HCT116 (cell line): ENCODE measurements at regions not wholly inside any gene's neighbourhood (a gene's known extent, or its start where the extent isn't known, plus 50 kb on each side); places are given as distances from the start of the nearest gene placed in this dataset.

Experiments
- ATAC-seq: fragments of 200-7000 bp; cut with Tn5 transposase; 2 replicates; pipeline ENCODE4 v1.9.1; 2020; ENCODE audit warnings: mild to moderate bottlenecking, moderate library complexity
- BruUV-seq: library from RNA; stranded (reverse); fragments of 400-500 nt; replicated peaks from 2 replicates; lab custom pipeline; 2021; lab: Mats Ljungman, UMichigan
- CTCF ChIA-PET: fragments of 300-600 bp; sonication (Branson Sonifier 250); formaldehyde crosslinking; loops from one replicate; lab custom pipeline; 2021; ENCODE audit warnings: antibody characterized with exemption; lab: Charles Lee
- POLR2A ChIA-PET: fragments of 300-600, 350-600 bp; sonication (Branson Sonifier 250); formaldehyde crosslinking; loops from one replicate; lab custom pipeline; 2021; ENCODE audit warnings: antibody characterized with exemption; lab: Charles Lee
- RAD21 ChIA-PET, 2 experiments: fragments of 300-600 bp; sonication (Branson Sonifier 250); formaldehyde crosslinking; loops; one replicate each; lab custom pipeline; 2023; ENCODE audit warnings: low total read pairs in 2 of 2; ENCODE audit not compliant: uncharacterized antibody in 2 of 2, unreplicated experiment in 2 of 2, low non-redundant PET in 1 of 2; lab: Charles Lee
- DNase-seq: peaks from one replicate; pipeline ENCODE4 v3.0.0-alpha.2; 2010; ENCODE audit warnings: low read depth, low spot score
- H2AFZ ChIP-seq: fragments of 200-600 bp; shearing (Covaris generic), sonication (generic); 2 replicates; pipeline ENCODE4 v1.6.1; 2017; ENCODE audit warnings: low read depth, mixed run types, mixed read lengths, antibody characterized with exemption, low read length; ENCODE audit not compliant: poor library complexity, severe bottlenecking
- H3K27ac ChIP-seq: 2 replicates; pipeline ENCODE4 v1.5.1; 2012; ENCODE audit warnings: low read depth, low read length
- H3K27me3 ChIP-seq: fragments of 200-600 bp; sonication (generic); 2 replicates; pipeline ENCODE4 v1.6.1; 2016; ENCODE audit warnings: mixed run types, low read length, mixed read lengths; ENCODE audit not compliant: insufficient read depth
- H3K36me3 ChIP-seq, 2 experiments: fragments of 200-500 bp in 1 of 2; fragments of 200-600 bp in 1 of 2; sonication (Bioruptor generic) in 1 of 2; sonication (generic) in 1 of 2; 2 replicates each; pipeline versions ENCODE4 v1.5.1 to v1.6.1; 2014 to 2016; ENCODE audit warnings: low read length in 2 of 2, inconsistent platforms in 1 of 2, mixed read lengths in 1 of 2, mixed run types in 1 of 2; ENCODE audit not compliant: insufficient read depth in 2 of 2, control insufficient read depth in 1 of 2
- H3K4me1 ChIP-seq, 2 experiments: fragments of 200-600 bp in 1 of 2; sonication (generic) in 1 of 2; 2 replicates each; pipeline versions ENCODE4 v1.5.1 to v1.6.1; 2012 to 2017; ENCODE audit warnings: low read length in 2 of 2, inconsistent platforms in 1 of 2, mild to moderate bottlenecking in 1 of 2, mixed read lengths in 1 of 2, mixed run types in 1 of 2, moderate library complexity in 1 of 2; ENCODE audit not compliant: insufficient read depth in 2 of 2, control insufficient read depth in 1 of 2
- H3K4me2 ChIP-seq: fragments of 200-600 bp; sonication (generic); 2 replicates; pipeline ENCODE4 v1.6.1; 2017; ENCODE audit warnings: mixed run types, low read length, mixed read lengths
- H3K4me3 ChIP-seq, 2 experiments: fragments of 200-600 bp in 1 of 2; sonication (generic) in 1 of 2; replicated peaks in 1 of 2; 2 replicates each; pipeline ENCODE4 v1.5.1; 2011 to 2016; ENCODE audit warnings: low read length in 2 of 2, control low read depth in 1 of 2, low read depth in 1 of 2, mild to moderate bottlenecking in 1 of 2, mixed read lengths in 1 of 2, mixed run types in 1 of 2
- H3K79me2 ChIP-seq: fragments of 200-600 bp; sonication (generic); 2 replicates; pipeline ENCODE4 v1.6.1; 2017; ENCODE audit warnings: mild to moderate bottlenecking, mixed run types, low read length, moderate library complexity, mixed read lengths; ENCODE audit not compliant: insufficient read depth
- H3K9ac ChIP-seq: fragments of 200-600 bp; sonication (generic); 2 replicates; pipeline ENCODE4 v1.6.1; 2016; ENCODE audit warnings: low read length, mixed read lengths
- H3K9me2 ChIP-seq: fragments of 200-600 bp; sonication (generic), shearing (Covaris generic); 2 replicates; pipeline ENCODE4 v1.6.1; 2017; ENCODE audit warnings: mixed run types, mild to moderate bottlenecking, moderate library complexity; ENCODE audit not compliant: insufficient read depth
- H3K9me3 ChIP-seq, 2 experiments: fragments of 200-500 bp in 1 of 2; fragments of 200-600 bp in 1 of 2; sonication (Bioruptor generic) in 1 of 2; sonication (generic) in 1 of 2; 2 replicates each; pipeline ENCODE4 v1.6.1; 2014 to 2017; ENCODE audit warnings: low read length in 2 of 2, mixed read lengths in 2 of 2, inconsistent platforms in 1 of 2, low read depth in 1 of 2, mild to moderate bottlenecking in 1 of 2, mixed run types in 1 of 2, moderate library complexity in 1 of 2; ENCODE audit not compliant: control insufficient read depth in 1 of 2, insufficient read depth in 1 of 2
- H4K20me1 ChIP-seq: fragments of 200-600 bp; sonication (generic), shearing (Covaris generic); 2 replicates; pipeline ENCODE4 v1.6.1; 2017; ENCODE audit warnings: mixed run types, mild to moderate bottlenecking, moderate library complexity; ENCODE audit not compliant: insufficient read depth
- POLR2A ChIP-seq: IDR thresholded peaks from 2 replicates; pipeline ENCODE4 v1.7.0; 2011; ENCODE audit warnings: borderline replicate concordance; ENCODE audit not compliant: insufficient read depth, insufficient read length; ENCODE audit errors: extremely low read depth
- TCF7L2 ChIP-seq: IDR thresholded peaks from 2 replicates; pipeline ENCODE4 v1.7.0; 2011; ENCODE audit warnings: borderline replicate concordance, inconsistent platforms; ENCODE audit not compliant: insufficient read depth, insufficient read length; ENCODE audit errors: extremely low read depth
- YY1 ChIP-seq: IDR thresholded peaks from 2 replicates; pipeline ENCODE4 v1.6.1; 2011; ENCODE audit warnings: low read length, low read depth, moderate library complexity, mild to moderate bottlenecking; ENCODE audit not compliant: insufficient replicate concordance; ENCODE audit errors: extremely low read depth
- ZNF274 ChIP-seq: fragments of 200-500 bp; sonication (Bioruptor generic); IDR thresholded peaks from 2 replicates; pipeline ENCODE4 v1.6.1; 2014; ENCODE audit warnings: mild to moderate bottlenecking, low read depth, low read length, inconsistent platforms
- intact Hi-C: fragments of 100-400 bp; cut with micrococcal nuclease; formaldehyde crosslinking; loops from 2 replicates; pipeline ENCODE4 v1.10.0; 2022
- TF ChIP-seq, protein P1 (sequence below): IDR thresholded peaks from 2 replicates; pipeline ENCODE4 v1.6.1; 2012
- TF ChIP-seq, protein P2 (sequence below): IDR thresholded peaks from 2 replicates; pipeline ENCODE4 v1.6.1; 2012; ENCODE audit warnings: low read depth

DNA sequence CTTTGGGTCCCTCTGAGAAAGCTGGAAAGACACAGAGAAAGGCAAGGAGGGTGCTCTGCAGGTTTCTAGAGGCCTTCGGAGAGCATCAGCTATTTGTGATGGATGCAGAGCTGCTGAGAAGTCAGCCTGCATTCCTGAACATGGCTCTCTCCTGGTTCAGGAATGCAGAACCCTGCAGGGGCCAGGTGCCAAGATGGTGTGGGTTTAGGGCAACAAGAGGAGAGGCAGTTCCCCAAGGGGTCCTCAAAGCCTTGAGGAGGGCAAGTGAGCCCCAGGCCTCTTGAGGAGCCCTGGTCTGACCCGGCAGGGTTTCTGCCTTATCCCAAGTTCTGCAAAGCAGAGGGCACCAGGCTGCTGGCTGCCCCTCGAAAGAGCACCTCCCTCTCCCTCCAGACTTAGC, 93.3 kb downstream of the HS1BP3 start:
- no peak for DNase-seq
- H3K4me1 ChIP-seq, result no peaks in the 10 kb centered on the region
- CTCF ChIA-PET, result no interaction called here
- no peaks in the 10 kb centered on the region for H4K20me1 ChIP-seq
- no peak overlapping the region for H2AFZ ChIP-seq
- no peaks in the 10 kb centered on the region for H3K79me2 ChIP-seq
- no peak overlapping the region for H3K9ac ChIP-seq
- H3K9me2 ChIP-seq, result no peaks in the 10 kb centered on the region
- H3K9me3 ChIP-seq, result no peaks in the 10 kb centered on the region
- no peak overlapping the region for H3K27ac ChIP-seq
- POLR2A ChIA-PET, result no interaction called here
- TF ChIP-seq YY1, result no peak
- ATAC-seq, result no peak
- intact Hi-C loops, result no loop called here
- no peak overlapping the region for H3K4me2 ChIP-seq
- no peaks in the 10 kb centered on the region for H3K27me3 ChIP-seq
- no peaks in the 10 kb centered on the region for H3K36me3 ChIP-seq
- BruUV-seq, result no TSS peak
- no peak overlapping the region for H3K4me3 ChIP-seq
- RAD21 ChIA-PET, result no interaction called here

GRCh38 chr2:20558391-20559150, 92.3 kb downstream of the HS1BP3 start:
- intact Hi-C loops, result no loop called here
- Histone ChIP-seq H3K9ac (no peak overlapping the region), H3K9me3 (no peaks in the 10 kb centered on the region), H3K4me2 (no peak overlapping the region), H4K20me1 (no peaks in the 10 kb centered on the region), H3K4me1 (no peaks in the 10 kb centered on the region), H3K9me2 (no peaks in the 10 kb centered on the region), H3K4me3 (no peak overlapping the region), H3K27ac (no peak overlapping the region), H3K79me2 (no peaks in the 10 kb centered on the region), H3K36me3 (no peaks in the 10 kb centered on the region), H3K27me3 (no peaks in the 10 kb centered on the region)
- no peak for ATAC-seq
- BruUV-seq, result no TSS peak
- ChIA-PET RAD21 (no interaction called here), POLR2A (no interaction called here)
- no peak for TF ChIP-seq POLR2A
- TF ChIP-seq, protein P1, sequence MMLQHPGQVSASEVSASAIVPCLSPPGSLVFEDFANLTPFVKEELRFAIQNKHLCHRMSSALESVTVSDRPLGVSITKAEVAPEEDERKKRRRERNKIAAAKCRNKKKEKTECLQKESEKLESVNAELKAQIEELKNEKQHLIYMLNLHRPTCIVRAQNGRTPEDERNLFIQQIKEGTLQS, result no peak
- TF ChIP-seq TCF7L2, result no peak
- TF ChIP-seq, protein P2, sequence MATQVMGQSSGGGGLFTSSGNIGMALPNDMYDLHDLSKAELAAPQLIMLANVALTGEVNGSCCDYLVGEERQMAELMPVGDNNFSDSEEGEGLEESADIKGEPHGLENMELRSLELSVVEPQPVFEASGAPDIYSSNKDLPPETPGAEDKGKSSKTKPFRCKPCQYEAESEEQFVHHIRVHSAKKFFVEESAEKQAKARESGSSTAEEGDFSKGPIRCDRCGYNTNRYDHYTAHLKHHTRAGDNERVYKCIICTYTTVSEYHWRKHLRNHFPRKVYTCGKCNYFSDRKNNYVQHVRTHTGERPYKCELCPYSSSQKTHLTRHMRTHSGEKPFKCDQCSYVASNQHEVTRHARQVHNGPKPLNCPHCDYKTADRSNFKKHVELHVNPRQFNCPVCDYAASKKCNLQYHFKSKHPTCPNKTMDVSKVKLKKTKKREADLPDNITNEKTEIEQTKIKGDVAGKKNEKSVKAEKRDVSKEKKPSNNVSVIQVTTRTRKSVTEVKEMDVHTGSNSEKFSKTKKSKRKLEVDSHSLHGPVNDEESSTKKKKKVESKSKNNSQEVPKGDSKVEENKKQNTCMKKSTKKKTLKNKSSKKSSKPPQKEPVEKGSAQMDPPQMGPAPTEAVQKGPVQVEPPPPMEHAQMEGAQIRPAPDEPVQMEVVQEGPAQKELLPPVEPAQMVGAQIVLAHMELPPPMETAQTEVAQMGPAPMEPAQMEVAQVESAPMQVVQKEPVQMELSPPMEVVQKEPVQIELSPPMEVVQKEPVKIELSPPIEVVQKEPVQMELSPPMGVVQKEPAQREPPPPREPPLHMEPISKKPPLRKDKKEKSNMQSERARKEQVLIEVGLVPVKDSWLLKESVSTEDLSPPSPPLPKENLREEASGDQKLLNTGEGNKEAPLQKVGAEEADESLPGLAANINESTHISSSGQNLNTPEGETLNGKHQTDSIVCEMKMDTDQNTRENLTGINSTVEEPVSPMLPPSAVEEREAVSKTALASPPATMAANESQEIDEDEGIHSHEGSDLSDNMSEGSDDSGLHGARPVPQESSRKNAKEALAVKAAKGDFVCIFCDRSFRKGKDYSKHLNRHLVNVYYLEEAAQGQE, result no peak
- no peak for TF ChIP-seq ZNF274
- TF ChIP-seq, all 23 proteins: peak for 0
- no peak overlapping the region for H2AFZ ChIP-seq
- CTCF ChIA-PET, result no interaction called here
- no peak for DNase-seq
